IMR-90 (cell line): ENCODE measurements at regions not wholly inside any gene's neighbourhood (a gene's known extent, or its start where the extent isn't known, plus 50 kb on each side); places are given as distances from the start of the nearest gene placed in this dataset.

ENCODE experiments used
- ATAC-seq: fragments of 200-7000 bp; cut with Tn5 transposase; 2 replicates; pipeline ENCODE4 v1.9.1; 2020; ENCODE audit warnings: low read depth, mild to moderate bottlenecking, moderate library complexity
- BruUV-seq: library from RNA; stranded (reverse); fragments of 400-500 nt; replicated peaks from 2 replicates; lab custom pipeline; 2021; lab: Mats Ljungman, UMichigan
- CTCF ChIA-PET: fragments of 300-600 bp; formaldehyde crosslinking; extraction: SDS; loops from one replicate; lab custom pipeline; 2021; ENCODE audit warnings: antibody characterized with exemption; lab: Yijun Ruan, JAX
- POLR2A ChIA-PET: fragments of 300-600 bp; sonication (Branson Sonifier 250); formaldehyde crosslinking; loops from one replicate; lab custom pipeline; 2022; ENCODE audit warnings: antibody characterized with exemption; ENCODE audit not compliant: unreplicated experiment; lab: Charles Lee
- DNase-seq: peaks from one replicate; pipeline ENCODE4 v3.0.0; 2013
- H2AFZ ChIP-seq: replicated peaks from 2 replicates; pipeline ENCODE3; 2013; ENCODE audit warnings: low read length, mild to moderate bottlenecking; ENCODE audit not compliant: poor library complexity
- H2AK5ac ChIP-seq: 2 replicates; pipeline ENCODE4 v1.6.1; 2013; ENCODE audit warnings: low read depth, low read length, inconsistent platforms
- H2AK9ac ChIP-seq: replicated peaks from 2 replicates; pipeline ENCODE3; 2013; ENCODE audit warnings: mild to moderate bottlenecking, low read depth, low read length, moderate library complexity; ENCODE audit not compliant: poor library complexity
- H2BK120ac ChIP-seq: 2 replicates; pipeline ENCODE4 v1.6.1; 2013; ENCODE audit warnings: low read depth, low read length, inconsistent platforms
- H2BK15ac ChIP-seq: 3 replicates; pipeline ENCODE4 v1.6.1; 2013; ENCODE audit warnings: low read depth, low read length, inconsistent platforms
- H2BK20ac ChIP-seq: 2 replicates; pipeline ENCODE4 v1.6.1; 2013; ENCODE audit warnings: low read depth, mild to moderate bottlenecking, inconsistent platforms, low read length, moderate library complexity
- H2BK5ac ChIP-seq: 2 replicates; pipeline ENCODE4 v1.6.1; 2013; ENCODE audit warnings: mild to moderate bottlenecking, low read depth, low read length, inconsistent platforms; ENCODE audit not compliant: poor library complexity, severe bottlenecking
- H3K14ac ChIP-seq: replicated peaks from 2 replicates; pipeline ENCODE4 v1.6.1; 2013; ENCODE audit warnings: low read depth, low read length, inconsistent platforms
- H3K18ac ChIP-seq: 2 replicates; pipeline ENCODE4 v1.6.1; 2013; ENCODE audit warnings: low read depth, low read length, control low read depth
- H3K23ac ChIP-seq: 2 replicates; pipeline ENCODE4 v1.6.1; 2013; ENCODE audit warnings: low read depth, low read length, inconsistent platforms
- H3K27ac ChIP-seq: 2 replicates; pipeline ENCODE4 v1.5.1; 2013; ENCODE audit warnings: mild to moderate bottlenecking, control low read depth, low read length; ENCODE audit not compliant: insufficient read depth
- H3K27me3 ChIP-seq: 2 replicates; pipeline ENCODE4 v1.6.1; 2013; ENCODE audit warnings: low read length; ENCODE audit not compliant: control insufficient read depth, insufficient read depth
- H3K36me3 ChIP-seq: 2 replicates; pipeline ENCODE4 v1.6.1; 2013; ENCODE audit warnings: low read length, mixed read lengths; ENCODE audit not compliant: control insufficient read depth, insufficient read depth
- H3K4ac ChIP-seq: 2 replicates; pipeline ENCODE4 v1.6.1; 2013; ENCODE audit warnings: low read depth, low read length, inconsistent platforms
- H3K4me1 ChIP-seq: 2 replicates; pipeline ENCODE4 v1.6.1; 2013; ENCODE audit warnings: low read length, mixed read lengths; ENCODE audit not compliant: control insufficient read depth, insufficient read depth
- H3K4me2 ChIP-seq: 2 replicates; pipeline ENCODE4 v1.6.1; 2013; ENCODE audit warnings: low read depth, mild to moderate bottlenecking, control low read depth, low read length, moderate library complexity
- H3K4me3 ChIP-seq: 2 replicates; pipeline ENCODE4 v1.5.1; 2013; ENCODE audit warnings: low read depth, mild to moderate bottlenecking, control low read depth, low read length, moderate library complexity; ENCODE audit not compliant: insufficient read depth
- H3K56ac ChIP-seq: 2 replicates; pipeline ENCODE4 v1.6.1; 2013; ENCODE audit warnings: low read length, inconsistent platforms; ENCODE audit not compliant: insufficient read depth; ENCODE audit errors: extremely low read depth
- H3K79me1 ChIP-seq, 2 experiments: 2 replicates each; pipeline ENCODE4 v1.6.1; 2013; ENCODE audit warnings: low read length in 2 of 2, inconsistent platforms in 1 of 2, low read depth in 1 of 2
- H3K9ac ChIP-seq: 2 replicates; pipeline ENCODE4 v1.6.1; 2013; ENCODE audit warnings: low read depth, low read length, control low read depth
- H3K9me1 ChIP-seq: 2 replicates; pipeline ENCODE4 v1.6.1; 2013; ENCODE audit warnings: low read length, inconsistent platforms; ENCODE audit not compliant: insufficient read depth
- H3K9me3 ChIP-seq: 2 replicates; pipeline ENCODE4 v1.6.1; 2013; ENCODE audit warnings: low read length; ENCODE audit not compliant: control insufficient read depth, insufficient read depth
- H4K20me1 ChIP-seq: 2 replicates; pipeline ENCODE4 v1.6.1; 2013; ENCODE audit warnings: low read length, inconsistent platforms; ENCODE audit not compliant: insufficient read depth
- H4K5ac ChIP-seq: 2 replicates; pipeline ENCODE4 v1.6.1; 2013; ENCODE audit warnings: mild to moderate bottlenecking, low read depth, low read length, control low read depth
- H4K8ac ChIP-seq, 2 experiments: 2 replicates each; pipeline ENCODE4 v1.6.1; 2013; ENCODE audit warnings: low read depth in 2 of 2, low read length in 2 of 2, control low read depth in 1 of 2, inconsistent platforms in 1 of 2
- H4K91ac ChIP-seq: 2 replicates; pipeline ENCODE4 v1.6.1; 2013; ENCODE audit warnings: low read depth, low read length, inconsistent platforms; ENCODE audit not compliant: insufficient read depth
- CEBPB ChIP-seq: IDR thresholded peaks from 2 replicates; pipeline ENCODE4 v1.6.1; 2012; ENCODE audit warnings: low read depth, low read length, improper control_type of control experiment
- CTCF ChIP-seq: conservative IDR thresholded peaks from 2 replicates; pipeline ENCODE4 v1.5.1; 2012; ENCODE audit warnings: mild to moderate bottlenecking, low read depth, low read length, improper control_type of control experiment
- FOS ChIP-seq: fragments of 150-350 bp; IDR thresholded peaks from 2 replicates; pipeline ENCODE4 v1.6.1; 2016; ENCODE audit warnings: low read depth, low read length
- MAFK ChIP-seq: IDR thresholded peaks from 2 replicates; pipeline ENCODE4 v1.6.1; 2012; ENCODE audit warnings: low read depth, low read length, improper control_type of control experiment
- MXI1 ChIP-seq: IDR thresholded peaks from 2 replicates; pipeline ENCODE4 v1.6.1; 2012; ENCODE audit warnings: low read depth, mild to moderate bottlenecking, low read length, moderate library complexity, borderline replicate concordance
- NFE2L2 ChIP-seq: fragments of 150-350 bp; IDR thresholded peaks from 2 replicates; pipeline ENCODE4 v1.6.1; 2016; ENCODE audit warnings: low read depth, mild to moderate bottlenecking, low read length
- POLR2A ChIP-seq: IDR thresholded peaks from 2 replicates; pipeline ENCODE4 v1.6.1; 2012; ENCODE audit warnings: mild to moderate bottlenecking, low read depth, low read length
- RCOR1 ChIP-seq: IDR thresholded peaks from 2 replicates; pipeline ENCODE4 v1.6.1; 2012; ENCODE audit warnings: mild to moderate bottlenecking, low read length, improper control_type of control experiment; ENCODE audit not compliant: insufficient replicate concordance
- RFX5 ChIP-seq: IDR thresholded peaks from 2 replicates; pipeline ENCODE4 v1.8.0; 2012; ENCODE audit warnings: low read depth, mild to moderate bottlenecking, low read length, moderate library complexity
- SMC3 ChIP-seq: fragments of 150-350 bp; IDR thresholded peaks from 2 replicates; pipeline ENCODE4 v1.6.1; 2016; ENCODE audit warnings: low read depth, mild to moderate bottlenecking, antibody characterized with exemption, low read length, moderate library complexity
- WGBS, 2 experiments: methylation state at CpG; one replicate each; pipeline versions ENCODE4 v1.1.5 to v1.1.7; 2013; ENCODE audit warnings: missing lambda C conversion rate in 2 of 2; ENCODE audit not compliant: insufficient read length in 1 of 2; ENCODE audit errors: extremely low coverage in 2 of 2; 5-methylcytosine and 5-hydroxymethylcytosine counted together
- dilution Hi-C: fragments of 300-500 bp; cut with HindIII; formaldehyde crosslinking; loops from one replicate; pipeline ENCODE4 v1.14.3; 2018; ENCODE audit warnings: low sequenced_read_pairs; ENCODE audit not compliant: unreplicated experiment
- in situ Hi-C: fragments of 300-500 bp; cut with MboI; formaldehyde crosslinking; loops from 3 replicates; pipeline ENCODE4 v1.14.3; 2019; ENCODE audit warnings: low sequenced_read_pairs, inconsistent platforms, mixed read lengths
- intact Hi-C: fragments of 100-400 bp; cut with micrococcal nuclease; formaldehyde crosslinking; loops from 2 replicates; pipeline ENCODE4 v1.10.0; 2022

- no peak overlapping the region for H3K9ac ChIP-seq
- H3K4me2 ChIP-seq, result no peak overlapping the region
- H2AK5ac ChIP-seq, result no peak overlapping the region
- in situ Hi-C loops (no loop called here), dilution Hi-C loops (no loop called here), intact Hi-C loops (loop anchor here (5.0 kb wide), 1 partner anchor 34 kb away; no protein-coding TSS in a partner anchor)
- H2AK9ac ChIP-seq, result no peak overlapping the region
- ChIA-PET POLR2A (interaction anchor here (0.5 kb wide), 1 partner anchor 145 kb away, joined by 9 read pairs; no protein-coding TSS in a partner anchor), CTCF (interaction anchor here (0.6 to 0.9 kb wide), 3 partner anchors 11 to 31 kb away, joined by 3 to 4 read pairs (median 3); no protein-coding TSS in a partner anchor)
- H3K14ac ChIP-seq, result no peak overlapping the region
- H4K5ac ChIP-seq, result no peak overlapping the region
- no peaks in the 10 kb centered on the region for H3K36me3 ChIP-seq
- TF ChIP-seq FOS, result no peak
- no peak for TF ChIP-seq POLR2A
- TF ChIP-seq CTCF, result no peak
- no peak for TF ChIP-seq RCOR1
- TF ChIP-seq NFE2L2, result no peak
- TF ChIP-seq MXI1, result no peak
- no peak for TF ChIP-seq MAFK
- TF ChIP-seq CEBPB, result no peak
- TF ChIP-seq RFX5, result no peak
- no peak for TF ChIP-seq SMC3
- H4K91ac ChIP-seq, result no peak overlapping the region
- no peak for DNase-seq
- H4K8ac ChIP-seq, result no peak overlapping the region
- H3K27me3 ChIP-seq, result no peaks in the 10 kb centered on the region
- H4K20me1 ChIP-seq, result no peaks in the 10 kb centered on the region
- no peak overlapping the region for H3K4ac ChIP-seq
- WGBS, 2 experiments, result no CpG with 5 or more reads among the region's 3 CpGs
- H2BK15ac ChIP-seq, result no peak overlapping the region
- peak; percentile 46; the same call in 1 of the 2 replicates for ATAC-seq
- no peak overlapping the region for H3K18ac ChIP-seq
- H3K23ac ChIP-seq, result no peak overlapping the region
- H3K79me1 ChIP-seq, result peaks cover 0 to 3% of the 10 kb centered on the region in 2 experiments; a peak in 2 of 4 replicates
- H2BK5ac ChIP-seq, result no peak overlapping the region
- H2BK20ac ChIP-seq, result no peak overlapping the region
- H3K27ac ChIP-seq, result no peak overlapping the region
- H3K9me3 ChIP-seq, result no peaks in the 10 kb centered on the region
- BruUV-seq, result no TSS peak
- no peak overlapping the region for H3K4me3 ChIP-seq
- no peaks in the 10 kb centered on the region for H3K9me1 ChIP-seq
- H3K4me1 ChIP-seq, result peaks cover 2% of the 10 kb centered on the region; the same call in 1 of the 2 replicates
- no peak overlapping the region for H3K56ac ChIP-seq
- H2BK120ac ChIP-seq, result no peak overlapping the region
- H2AFZ ChIP-seq, result no peak overlapping the region
Measured at GRCh38 chr10:45526309-45526905, 146.2 kb downstream of the ZFAND4 start.
